ENCODE measurements at regions not wholly inside any gene's neighbourhood (a gene's known extent, or its start where the extent isn't known, plus 50 kb on each side); places are given as distances from the start of the nearest gene placed in this dataset.

DNA sequence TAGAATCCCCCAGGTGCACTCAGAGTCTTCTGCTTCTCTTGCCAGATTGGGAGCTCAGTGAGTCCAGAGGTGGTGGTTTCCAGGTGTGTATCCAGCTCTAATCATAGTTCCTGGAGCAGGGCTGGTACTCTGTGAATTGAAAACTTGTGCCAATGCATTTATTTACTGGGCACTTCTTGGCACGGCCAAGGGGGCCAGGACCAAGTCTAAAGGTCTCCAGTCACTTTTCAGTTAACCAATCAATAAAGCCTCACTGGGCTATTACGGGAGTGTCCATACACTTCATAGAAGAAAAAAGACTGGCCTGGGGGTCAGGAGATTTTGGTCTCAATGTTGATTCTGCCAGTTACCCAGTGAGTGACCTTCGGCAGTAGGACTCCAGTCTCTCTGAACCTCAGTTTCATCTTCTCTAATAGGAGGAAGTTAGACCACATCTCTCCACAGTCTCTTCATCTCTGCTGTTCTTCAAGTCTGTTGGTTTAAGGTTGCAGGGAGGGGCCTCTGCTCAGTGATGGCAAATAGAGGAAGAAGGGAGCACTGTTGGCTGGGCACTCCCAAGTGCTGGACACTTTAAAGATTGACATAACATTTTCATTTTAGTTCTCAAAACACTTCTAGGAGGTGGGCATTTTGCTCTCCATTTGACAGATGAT lies 188.5 kb upstream of the E2F8 start:
- Mint-ChIP-seq H3K27me3 (ENCODE audit: unreplicated experiment) (peaks cover 4% of the 10 kb centered on the region), H3K36me3 (ENCODE audit: low read depth, unreplicated experiment) (no peaks in the 10 kb centered on the region), H3K9me3 (ENCODE audit: unreplicated experiment) (no peaks in the 10 kb centered on the region), H3K4me3 (ENCODE audit: unreplicated experiment) (no peak overlapping the region), H3K27ac (ENCODE audit: unreplicated experiment) (no peak overlapping the region), H3K4me1 (ENCODE audit: unreplicated experiment) (no peaks in the 10 kb centered on the region)
- no peak for TF ChIP-seq CTCF (IDR thresholded peaks at IDR 0.05; ENCODE audit: unreplicated experiment)
- DNase-seq (ENCODE audit: low spot score), result no peak

- DNase-seq (ENCODE audit: low spot score), result no peak
- H3K4me3 Mint-ChIP-seq (ENCODE audit: unreplicated experiment), result no peak overlapping the region
- H3K27me3 Mint-ChIP-seq (ENCODE audit: unreplicated experiment), result peaks cover 4% of the 10 kb centered on the region
- no peaks in the 10 kb centered on the region for H3K36me3 Mint-ChIP-seq (ENCODE audit: low read depth, unreplicated experiment)
- no peaks in the 10 kb centered on the region for H3K4me1 Mint-ChIP-seq (ENCODE audit: unreplicated experiment)
- no peak overlapping the region for H3K27ac Mint-ChIP-seq (ENCODE audit: unreplicated experiment)
- no peak for TF ChIP-seq CTCF (IDR thresholded peaks at IDR 0.05; ENCODE audit: unreplicated experiment)
- no peaks in the 10 kb centered on the region for H3K9me3 Mint-ChIP-seq (ENCODE audit: unreplicated experiment)
Measured at GRCh38 chr11:19428206-19429002, 187.7 kb upstream of the E2F8 start.

DNA sequence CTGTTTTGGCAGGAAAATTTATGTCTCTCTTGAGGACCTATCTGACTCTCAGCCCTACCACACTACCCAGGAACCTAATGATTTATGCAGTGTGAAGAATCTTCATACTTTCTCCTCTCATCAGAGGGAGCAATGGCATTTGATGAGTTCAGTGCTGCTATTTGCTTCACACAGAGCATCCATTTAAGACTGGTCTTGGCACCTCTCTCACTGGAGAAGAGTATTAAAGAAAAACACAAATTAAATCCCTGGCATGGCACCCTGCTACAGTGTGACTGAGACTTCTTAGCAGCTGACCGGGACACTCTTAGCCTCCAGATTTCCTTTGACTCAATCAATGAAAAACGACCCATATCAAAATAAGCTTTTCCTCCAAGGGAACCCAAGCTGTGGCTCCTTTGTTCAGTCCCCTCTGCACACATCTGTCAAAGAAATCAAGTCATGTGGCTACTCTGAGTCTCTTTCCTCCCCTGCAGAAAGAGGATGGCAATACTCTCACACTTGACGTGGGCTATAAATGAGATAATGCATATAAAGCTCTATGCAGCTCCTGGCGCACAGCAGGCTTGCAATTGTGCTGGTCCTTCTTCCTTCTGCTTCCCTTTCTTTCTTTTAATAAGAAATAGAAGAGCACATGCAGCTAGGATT lies 186.1 kb upstream of the E2F8 start:
- H3K9me3 Mint-ChIP-seq (ENCODE audit: unreplicated experiment), result no peaks in the 10 kb centered on the region
- H3K36me3 Mint-ChIP-seq (ENCODE audit: low read depth, unreplicated experiment), result no peaks in the 10 kb centered on the region
- no peak overlapping the region for H3K27ac Mint-ChIP-seq (ENCODE audit: unreplicated experiment)
- H3K27me3 Mint-ChIP-seq (ENCODE audit: unreplicated experiment), result peaks cover 4% of the 10 kb centered on the region
- TF ChIP-seq CTCF (IDR thresholded peaks at IDR 0.05; ENCODE audit: unreplicated experiment), result no peak
- H3K4me1 Mint-ChIP-seq (ENCODE audit: unreplicated experiment), result no peaks in the 10 kb centered on the region
- no peak overlapping the region for H3K4me3 Mint-ChIP-seq (ENCODE audit: unreplicated experiment)
- no peak for DNase-seq (ENCODE audit: low spot score)

DNA sequence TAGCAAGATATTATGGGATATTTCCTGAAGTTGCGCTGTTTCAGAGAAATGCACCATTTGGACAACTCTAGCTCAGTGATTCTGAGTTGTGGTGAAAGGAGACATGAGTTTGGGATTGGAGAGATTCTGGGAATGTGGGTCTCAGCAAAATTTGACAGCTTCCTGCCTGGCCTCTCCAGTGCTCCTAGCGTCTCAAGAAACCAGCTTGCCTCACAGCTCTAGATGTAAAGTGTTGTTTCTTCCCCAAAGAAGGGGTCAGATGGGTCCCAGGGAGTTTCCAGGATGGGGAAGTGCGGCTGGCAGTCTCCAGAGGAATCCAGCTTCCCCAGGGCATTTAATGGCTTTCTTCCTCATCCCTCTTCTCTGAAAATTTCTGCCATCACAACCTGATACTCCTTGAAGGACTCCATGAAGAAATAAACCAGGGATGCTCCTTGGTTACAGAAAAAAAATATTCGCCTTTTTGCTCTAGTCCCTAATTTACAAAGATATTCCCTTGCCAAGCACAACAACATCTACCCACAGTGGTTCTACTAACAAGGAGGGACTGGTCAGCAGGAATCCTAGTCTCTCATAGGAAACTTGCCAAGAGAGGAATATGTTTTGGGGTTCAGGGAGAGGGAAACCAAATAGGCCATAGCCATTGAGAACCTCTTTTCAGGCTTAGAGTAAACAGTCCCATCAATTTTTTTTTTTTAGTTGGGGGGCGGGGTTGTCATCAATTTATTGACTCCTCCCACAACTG lies 185.4 kb upstream of the E2F8 start:
- Mint-ChIP-seq H3K27ac (ENCODE audit: unreplicated experiment) (no peak overlapping the region), H3K4me1 (ENCODE audit: unreplicated experiment) (no peaks in the 10 kb centered on the region), H3K4me3 (ENCODE audit: unreplicated experiment) (no peak overlapping the region), H3K36me3 (ENCODE audit: low read depth, unreplicated experiment) (no peaks in the 10 kb centered on the region), H3K27me3 (ENCODE audit: unreplicated experiment) (peaks cover 1% of the 10 kb centered on the region), H3K9me3 (ENCODE audit: unreplicated experiment) (no peaks in the 10 kb centered on the region)
- no peak for TF ChIP-seq CTCF (IDR thresholded peaks at IDR 0.05; ENCODE audit: unreplicated experiment)
- DNase-seq (ENCODE audit: low spot score), result no peak
